ENCODE measurements at regions not wholly inside any gene's neighbourhood (a gene's known extent, or its start where the extent isn't known, plus 50 kb on each side); places are given as distances from the start of the nearest gene placed in this dataset.

DNA sequence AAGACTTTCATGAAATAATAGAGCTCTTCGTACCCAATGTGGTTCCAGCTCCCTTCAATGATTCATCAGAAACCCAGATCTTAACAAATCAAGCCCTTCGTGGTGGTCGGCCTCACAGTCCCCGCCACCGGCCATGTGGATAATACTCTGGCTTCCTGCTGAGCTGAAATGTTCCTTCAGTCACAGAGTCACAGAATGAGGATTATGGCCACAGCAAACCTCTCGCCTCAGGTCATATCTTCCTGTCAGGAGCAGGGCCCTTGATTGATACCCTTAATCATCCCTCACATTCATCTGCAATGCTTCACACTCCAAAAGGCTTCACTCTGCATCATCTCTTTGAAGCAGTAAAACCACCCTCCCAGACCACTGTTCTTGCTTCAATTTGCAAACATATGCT lies 452.6 kb downstream of the OCA2 start:
- Mint-ChIP-seq H3K4me3 (no peak overlapping the region), H3K27ac (no peak overlapping the region), H3K9me3 (peaks cover 30% of the 10 kb centered on the region), H3K27me3 (ENCODE audit: low read depth) (no peaks in the 10 kb centered on the region), H3K36me3 (ENCODE audit: low read depth) (no peaks in the 10 kb centered on the region), H3K4me1 (peaks cover 27% of the 10 kb centered on the region)
- no peak for TF ChIP-seq CTCF (IDR thresholded peaks at IDR 0.05; ENCODE audit: unreplicated experiment in 3 of 3)

DNA sequence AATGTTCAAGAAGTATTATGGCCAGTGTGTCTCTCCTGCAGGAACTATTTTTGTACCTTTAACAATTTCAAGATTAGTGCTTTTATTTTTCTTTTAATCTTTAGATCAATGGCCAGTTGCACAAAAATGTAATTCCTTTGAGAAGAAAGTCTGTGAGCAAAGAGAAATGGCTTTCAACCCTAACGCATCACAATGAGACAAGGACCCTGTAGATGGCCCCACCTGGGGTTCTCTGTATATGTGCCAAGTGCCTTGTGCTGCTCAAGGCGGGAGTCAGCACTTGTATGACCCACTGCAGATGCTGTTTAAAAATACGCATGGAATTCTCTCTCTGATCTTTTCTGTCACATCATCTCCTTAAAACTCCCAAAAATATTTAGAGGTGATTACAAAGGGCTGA lies 453.4 kb downstream of the OCA2 start:
- TF ChIP-seq CTCF (IDR thresholded peaks at IDR 0.05; ENCODE audit: unreplicated experiment in 3 of 3): no peak
- H3K4me1 Mint-ChIP-seq: peaks cover 26% of the 10 kb centered on the region
- no peak overlapping the region for H3K4me3 Mint-ChIP-seq
- peaks cover 37% of the 10 kb centered on the region for H3K9me3 Mint-ChIP-seq
- no peaks in the 10 kb centered on the region for H3K36me3 Mint-ChIP-seq (ENCODE audit: low read depth)
- H3K27ac Mint-ChIP-seq: no peak overlapping the region
- H3K27me3 Mint-ChIP-seq (ENCODE audit: low read depth): no peaks in the 10 kb centered on the region

DNA sequence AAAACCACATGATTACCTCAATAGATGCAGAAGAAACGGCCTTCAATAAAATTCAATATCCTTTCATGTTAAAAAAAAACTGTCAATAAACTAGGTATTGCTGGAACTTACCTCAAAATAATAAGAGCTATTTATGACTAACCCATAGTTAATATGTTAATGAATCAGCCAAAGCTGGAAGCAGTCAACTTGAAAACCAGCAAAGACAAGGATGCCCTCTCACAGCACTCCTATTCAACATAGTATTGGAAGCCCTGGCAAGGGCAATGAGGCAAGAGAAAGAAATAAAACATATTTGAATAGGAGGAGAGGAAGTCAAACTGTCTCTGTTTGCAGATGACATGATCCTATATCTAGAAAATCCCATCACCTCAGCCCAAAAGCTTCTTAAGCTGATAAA lies 456.1 kb downstream of the OCA2 start:
- H3K27me3 Mint-ChIP-seq (ENCODE audit: low read depth): no peaks in the 10 kb centered on the region
- H3K4me3 Mint-ChIP-seq: no peak overlapping the region
- H3K9me3 Mint-ChIP-seq: peaks cover 52% of the 10 kb centered on the region
- TF ChIP-seq CTCF (IDR thresholded peaks at IDR 0.05; ENCODE audit: unreplicated experiment in 3 of 3): no peak
- H3K4me1 Mint-ChIP-seq: peaks cover 16% of the 10 kb centered on the region
- H3K27ac Mint-ChIP-seq: no peak overlapping the region
- H3K36me3 Mint-ChIP-seq (ENCODE audit: low read depth): no peaks in the 10 kb centered on the region

- Mint-ChIP-seq H3K4me1 (no peaks in the 10 kb centered on the region), H3K27ac (no peak overlapping the region), H3K36me3 (ENCODE audit: low read depth) (no peaks in the 10 kb centered on the region), H3K9me3 (peaks cover 48% of the 10 kb centered on the region), H3K27me3 (ENCODE audit: low read depth) (no peaks in the 10 kb centered on the region), H3K4me3 (no peak overlapping the region)
- TF ChIP-seq CTCF (IDR thresholded peaks at IDR 0.05; ENCODE audit: unreplicated experiment in 3 of 3): no peak
Measured at GRCh38 chr15:27639595-27639994, 459.5 kb downstream of the OCA2 start.

DNA sequence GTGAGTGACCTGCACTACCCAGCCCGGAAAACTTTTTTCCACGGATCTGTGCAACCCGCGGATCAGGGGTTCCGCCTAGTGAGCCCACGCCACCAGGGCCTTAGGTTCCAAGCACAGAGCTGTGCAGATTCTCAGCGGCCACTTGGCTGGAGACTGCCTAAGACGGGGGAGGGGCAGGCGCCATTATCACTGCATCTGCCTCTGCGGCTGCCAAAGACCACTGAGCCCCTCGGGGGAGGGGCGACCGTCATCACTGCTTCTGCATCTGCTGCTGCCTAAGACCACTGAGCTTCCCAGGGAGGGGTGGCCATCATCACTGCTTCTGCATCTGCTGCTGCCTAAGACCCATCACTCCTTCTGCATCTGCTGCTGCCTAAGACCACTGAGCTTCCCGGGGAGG lies 460.2 kb downstream of the OCA2 start:
- Mint-ChIP-seq H3K4me3 (no peak overlapping the region), H3K4me1 (no peaks in the 10 kb centered on the region), H3K27ac (no peak overlapping the region), H3K9me3 (peaks cover 43% of the 10 kb centered on the region), H3K36me3 (ENCODE audit: low read depth) (no peaks in the 10 kb centered on the region), H3K27me3 (ENCODE audit: low read depth) (no peaks in the 10 kb centered on the region)
- TF ChIP-seq CTCF (IDR thresholded peaks at IDR 0.05; ENCODE audit: unreplicated experiment in 3 of 3): no peak

- TF ChIP-seq CTCF (IDR thresholded peaks at IDR 0.05; ENCODE audit: unreplicated experiment in 3 of 3): no peak
- Mint-ChIP-seq H3K4me3 (no peak overlapping the region), H3K9me3 (peaks cover 20% of the 10 kb centered on the region), H3K27ac (no peak overlapping the region), H3K27me3 (ENCODE audit: low read depth) (no peaks in the 10 kb centered on the region), H3K4me1 (no peaks in the 10 kb centered on the region), H3K36me3 (ENCODE audit: low read depth) (no peaks in the 10 kb centered on the region)
Measured at GRCh38 chr15:27635916-27636315, 463.2 kb downstream of the OCA2 start.

Data from nephron (organoid).